Ishikawa (cell line): ENCODE measurements at regions not wholly inside any gene's neighbourhood (a gene's known extent, or its start where the extent isn't known, plus 50 kb on each side); places are given as distances from the start of the nearest gene placed in this dataset.

Experiments used
- CEBPB ChIP-seq: IDR thresholded peaks from 2 replicates; pipeline ENCODE4 v1.6.1; 2012
- CREB1 ChIP-seq: IDR thresholded peaks from 2 replicates; pipeline ENCODE4 v1.6.1; 2012; ENCODE audit warnings: low read depth
- EGR1 ChIP-seq: IDR thresholded peaks from 2 replicates; pipeline ENCODE4 v1.6.1; 2012
- EP300 ChIP-seq: IDR thresholded peaks from 2 replicates; pipeline ENCODE4 v1.6.1; 2012; ENCODE audit warnings: borderline replicate concordance
- FOXM1 ChIP-seq: IDR thresholded peaks from 2 replicates; pipeline ENCODE4 v1.6.1; 2012; ENCODE audit warnings: low read depth, borderline replicate concordance
- MAX ChIP-seq: IDR thresholded peaks from 2 replicates; pipeline ENCODE4 v1.6.1; 2012
- NFIC ChIP-seq: IDR thresholded peaks from 2 replicates; pipeline ENCODE4 v1.6.1; 2012
- RAD21 ChIP-seq: IDR thresholded peaks from 2 replicates; pipeline ENCODE4 v1.6.1; 2012; ENCODE audit warnings: low read depth
- TAF1 ChIP-seq: IDR thresholded peaks from 2 replicates; pipeline ENCODE4 v1.6.1; 2012; ENCODE audit warnings: low read depth, mild to moderate bottlenecking
- TCF12 ChIP-seq: IDR thresholded peaks from 2 replicates; pipeline ENCODE4 v1.6.1; 2012; ENCODE audit warnings: low read depth
- TEAD4 ChIP-seq: IDR thresholded peaks from 2 replicates; pipeline ENCODE4 v1.6.1; 2012
- YY1 ChIP-seq: IDR thresholded peaks from 2 replicates; pipeline ENCODE4 v1.6.1; 2012; ENCODE audit warnings: low read depth
- ZBTB7A ChIP-seq: IDR thresholded peaks from 2 replicates; pipeline ENCODE4 v1.6.1; 2012; ENCODE audit warnings: low read depth
- TF ChIP-seq, protein P1 (sequence below): IDR thresholded peaks from 2 replicates; pipeline ENCODE4 v1.6.1; 2012
- TF ChIP-seq, protein P2 (sequence below): IDR thresholded peaks from 2 replicates; pipeline ENCODE4 v1.6.1; 2012; ENCODE audit warnings: low read depth, mild to moderate bottlenecking

- no peak for TF ChIP-seq YY1
- TF ChIP-seq RAD21 = no peak
- TF ChIP-seq, protein P1, sequence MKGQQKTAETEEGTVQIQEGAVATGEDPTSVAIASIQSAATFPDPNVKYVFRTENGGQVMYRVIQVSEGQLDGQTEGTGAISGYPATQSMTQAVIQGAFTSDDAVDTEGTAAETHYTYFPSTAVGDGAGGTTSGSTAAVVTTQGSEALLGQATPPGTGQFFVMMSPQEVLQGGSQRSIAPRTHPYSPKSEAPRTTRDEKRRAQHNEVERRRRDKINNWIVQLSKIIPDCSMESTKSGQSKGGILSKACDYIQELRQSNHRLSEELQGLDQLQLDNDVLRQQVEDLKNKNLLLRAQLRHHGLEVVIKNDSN = no peak
- no peak for TF ChIP-seq TCF12
- TF ChIP-seq, protein P2, sequence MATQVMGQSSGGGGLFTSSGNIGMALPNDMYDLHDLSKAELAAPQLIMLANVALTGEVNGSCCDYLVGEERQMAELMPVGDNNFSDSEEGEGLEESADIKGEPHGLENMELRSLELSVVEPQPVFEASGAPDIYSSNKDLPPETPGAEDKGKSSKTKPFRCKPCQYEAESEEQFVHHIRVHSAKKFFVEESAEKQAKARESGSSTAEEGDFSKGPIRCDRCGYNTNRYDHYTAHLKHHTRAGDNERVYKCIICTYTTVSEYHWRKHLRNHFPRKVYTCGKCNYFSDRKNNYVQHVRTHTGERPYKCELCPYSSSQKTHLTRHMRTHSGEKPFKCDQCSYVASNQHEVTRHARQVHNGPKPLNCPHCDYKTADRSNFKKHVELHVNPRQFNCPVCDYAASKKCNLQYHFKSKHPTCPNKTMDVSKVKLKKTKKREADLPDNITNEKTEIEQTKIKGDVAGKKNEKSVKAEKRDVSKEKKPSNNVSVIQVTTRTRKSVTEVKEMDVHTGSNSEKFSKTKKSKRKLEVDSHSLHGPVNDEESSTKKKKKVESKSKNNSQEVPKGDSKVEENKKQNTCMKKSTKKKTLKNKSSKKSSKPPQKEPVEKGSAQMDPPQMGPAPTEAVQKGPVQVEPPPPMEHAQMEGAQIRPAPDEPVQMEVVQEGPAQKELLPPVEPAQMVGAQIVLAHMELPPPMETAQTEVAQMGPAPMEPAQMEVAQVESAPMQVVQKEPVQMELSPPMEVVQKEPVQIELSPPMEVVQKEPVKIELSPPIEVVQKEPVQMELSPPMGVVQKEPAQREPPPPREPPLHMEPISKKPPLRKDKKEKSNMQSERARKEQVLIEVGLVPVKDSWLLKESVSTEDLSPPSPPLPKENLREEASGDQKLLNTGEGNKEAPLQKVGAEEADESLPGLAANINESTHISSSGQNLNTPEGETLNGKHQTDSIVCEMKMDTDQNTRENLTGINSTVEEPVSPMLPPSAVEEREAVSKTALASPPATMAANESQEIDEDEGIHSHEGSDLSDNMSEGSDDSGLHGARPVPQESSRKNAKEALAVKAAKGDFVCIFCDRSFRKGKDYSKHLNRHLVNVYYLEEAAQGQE = no peak
- no peak for TF ChIP-seq CEBPB
- TF ChIP-seq FOXM1 = no peak
- TF ChIP-seq NFIC = no peak
- TF ChIP-seq ZBTB7A = no peak
- TF ChIP-seq EP300 = no peak
- no peak for TF ChIP-seq TAF1
- TF ChIP-seq EGR1 = no peak
- no peak for TF ChIP-seq TEAD4
- TF ChIP-seq MAX = no peak
- no peak for TF ChIP-seq CREB1
Observed at GRCh38 chr2:188811522-188811921, 162.7 kb upstream of the COL3A1 start.

DNA sequence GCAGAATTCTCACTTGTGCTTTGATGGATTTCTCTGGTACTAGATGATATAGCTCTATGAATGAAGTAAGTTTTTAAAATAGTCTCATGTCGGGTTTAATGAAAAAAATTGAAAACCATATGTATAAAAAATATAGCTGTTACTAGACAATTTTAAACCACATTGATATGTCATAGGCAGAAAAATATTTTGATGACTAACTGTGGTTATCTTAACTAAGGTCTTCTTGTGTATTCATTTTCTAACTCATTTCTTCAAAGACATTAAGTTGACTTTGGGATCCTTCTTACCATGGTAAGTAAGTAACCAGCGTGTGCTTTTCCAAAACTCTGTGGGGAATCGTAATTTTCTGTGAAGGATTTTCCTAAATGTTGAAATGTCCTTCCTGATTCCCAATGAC, 160.9 kb upstream of the COL3A1 start:
- TF ChIP-seq FOXM1 (no peak), ZBTB7A (no peak), TEAD4 (no peak), MAX (no peak), NFIC (no peak), EP300 (no peak), CEBPB (no peak), YY1 (no peak), EGR1 (no peak), TAF1 (no peak), RAD21 (no peak), TCF12 (no peak), CREB1 (no peak)
- TF ChIP-seq, protein P1 = no peak
- TF ChIP-seq, protein P2 = no peak

DNA sequence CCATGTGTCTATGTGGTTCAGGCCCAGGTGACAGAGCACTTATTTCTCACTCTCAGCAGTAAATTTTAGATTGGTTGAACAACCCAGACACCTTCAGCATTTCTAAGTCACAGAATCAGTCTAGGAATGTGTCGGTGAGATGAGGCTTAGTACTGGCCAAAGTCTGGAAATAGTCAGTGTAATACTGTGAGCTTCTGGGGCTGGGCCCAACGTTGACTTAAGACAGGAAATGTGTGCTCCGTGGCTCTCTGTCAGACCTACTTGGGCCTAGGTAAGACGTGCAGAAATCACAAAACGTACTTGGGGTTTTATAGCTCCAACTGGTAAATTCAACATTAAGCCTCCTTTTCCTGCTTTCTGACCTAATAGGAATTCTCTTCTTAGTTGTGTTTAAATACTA, 160.3 kb upstream of the COL3A1 start:
- TF ChIP-seq NFIC = no peak
- no peak for TF ChIP-seq EGR1
- no peak for TF ChIP-seq FOXM1
- no peak for TF ChIP-seq TAF1
- no peak for TF ChIP-seq TCF12
- TF ChIP-seq ZBTB7A = no peak
- TF ChIP-seq, protein P2 = no peak

- no peak for TF ChIP-seq RAD21
Observed at GRCh38 chr2:188819011-188819410, 155.2 kb upstream of the COL3A1 start.

GRCh38 chr2:188819792-188820191, 154.4 kb upstream of the COL3A1 start:
- TF ChIP-seq TCF12 (no peak), EGR1 (no peak), TAF1 (no peak), YY1 (no peak), CEBPB (no peak), ZBTB7A (no peak), EP300 (no peak), RAD21 (no peak), TEAD4 (no peak), FOXM1 (no peak), CREB1 (no peak), MAX (no peak), NFIC (no peak)
- TF ChIP-seq, protein P2 = no peak
- TF ChIP-seq, protein P1 = no peak
